DOHH2 (cell line): ENCODE measurements at regions not wholly inside any gene's neighbourhood (a gene's known extent, or its start where the extent isn't known, plus 50 kb on each side); places are given as distances from the start of the nearest gene placed in this dataset.
A peak's percentile ranks its signal among the peaks of the same experiment; 100 is the strongest.

Experiments used
- H3F3A ChIP-seq: fragments of 200-600 bp; sonication (generic), shearing (Covaris generic); 2 replicates; pipeline ENCODE4 v1.6.0; 2016; ENCODE audit warnings: antibody characterized with exemption, mild to moderate bottlenecking; ENCODE audit not compliant: control insufficient read depth, insufficient read depth
- H3K27ac ChIP-seq: fragments of 200-600 bp; sonication (generic); 2 replicates; pipeline ENCODE4 v1.5.1; 2014; ENCODE audit warnings: low read depth, mild to moderate bottlenecking, low read length, moderate library complexity
- H3K27me3 ChIP-seq: fragments of 200-600 bp; sonication (generic); 2 replicates; pipeline ENCODE4 v1.6.1; 2014; ENCODE audit warnings: mild to moderate bottlenecking, low read length, mixed read lengths; ENCODE audit not compliant: control insufficient read depth
- H3K36me3 ChIP-seq: fragments of 200-600 bp; sonication (generic); 2 replicates; pipeline ENCODE4 v1.6.1; 2014; ENCODE audit warnings: mild to moderate bottlenecking, low read length, moderate library complexity, mixed read lengths; ENCODE audit not compliant: control insufficient read depth
- H3K4me1 ChIP-seq: fragments of 200-600 bp; sonication (generic); 2 replicates; pipeline ENCODE4 v1.6.1; 2014; ENCODE audit warnings: mild to moderate bottlenecking, low read length, mixed read lengths; ENCODE audit not compliant: control insufficient read depth
- H3K4me2 ChIP-seq: fragments of 200-600 bp; sonication (generic); 2 replicates; pipeline ENCODE4 v1.6.0; 2014; ENCODE audit warnings: mild to moderate bottlenecking, low read length, moderate library complexity
- H3K4me3 ChIP-seq: fragments of 200-600 bp; sonication (generic); 2 replicates; pipeline ENCODE4 v1.5.1; 2014; ENCODE audit warnings: mild to moderate bottlenecking, low read length, mixed read lengths
- H3K79me2 ChIP-seq: fragments of 200-600 bp; sonication (generic); 2 replicates; pipeline ENCODE4 v1.6.1; 2014; ENCODE audit warnings: mild to moderate bottlenecking, low read length, mixed read lengths; ENCODE audit not compliant: control insufficient read depth
- H3K9me2 ChIP-seq: fragments of 200-600 bp; sonication (generic); replicated peaks from 2 replicates; pipeline ENCODE4 v1.6.1; 2014; ENCODE audit warnings: mild to moderate bottlenecking, low read length, mixed read lengths; ENCODE audit not compliant: control insufficient read depth
- H3K9me3 ChIP-seq: fragments of 200-600 bp; sonication (generic); 2 replicates; pipeline ENCODE4 v1.6.1; 2014; ENCODE audit warnings: antibody characterized with exemption, low read length, mixed read lengths; ENCODE audit not compliant: control insufficient read depth, insufficient read depth
- H4K20me1 ChIP-seq: fragments of 200-600 bp; sonication (generic); 2 replicates; pipeline ENCODE4 v1.6.0; 2014; ENCODE audit warnings: low read depth, mild to moderate bottlenecking, antibody characterized with exemption, low read length, moderate library complexity; ENCODE audit not compliant: control insufficient read depth, insufficient read depth
- CTCF ChIP-seq: fragments of 200-600 bp; sonication (generic); IDR thresholded peaks from one replicate; pipeline ENCODE4 v1.5.1; 2014; ENCODE audit warnings: antibody characterized with exemption, mild to moderate bottlenecking, low read depth, low read length; ENCODE audit not compliant: poor library complexity, severe bottlenecking
- EZH2phosphoT487 ChIP-seq: fragments of 200-600 bp; sonication (generic); IDR thresholded peaks from 2 replicates; pipeline ENCODE4 v1.6.1; 2017; ENCODE audit warnings: borderline replicate concordance, mild to moderate bottlenecking, antibody characterized with exemption, low read length, moderate library complexity, mixed read lengths

- H3K79me2 ChIP-seq: peaks cover 91% of the 10 kb centered on the region
- peaks cover 34% of the 10 kb centered on the region for H3F3A ChIP-seq
- H3K4me1 ChIP-seq: peaks cover 61% of the 10 kb centered on the region
- TF ChIP-seq CTCF (peak; percentile 73), EZH2phosphoT487 (no peak)
- H4K20me1 ChIP-seq: peaks cover 9% of the 10 kb centered on the region
- H3K27ac ChIP-seq: peak overlapping the region; percentile 51
- H3K36me3 ChIP-seq: peaks cover 24% of the 10 kb centered on the region
- H3K9me2 ChIP-seq: no peaks in the 10 kb centered on the region
- H3K27me3 ChIP-seq: no peaks in the 10 kb centered on the region
- peak overlapping the region; percentile 66 for H3K4me3 ChIP-seq
- peak overlapping the region; percentile 86 for H3K4me2 ChIP-seq
- no peaks in the 10 kb centered on the region for H3K9me3 ChIP-seq
Observed at GRCh38 chr7:131007439-131008330, 273.7 kb upstream of the KLF14 start.

- Histone ChIP-seq H3K36me3 (peaks cover 24% of the 10 kb centered on the region), H4K20me1 (peaks cover 12% of the 10 kb centered on the region), H3K4me2 (peak overlapping the region; percentile 86), H3K27ac (no peak overlapping the region), H3K4me1 (peaks cover 75% of the 10 kb centered on the region), H3K4me3 (peak overlapping the region; percentile 16), H3K27me3 (no peaks in the 10 kb centered on the region), H3K9me2 (no peaks in the 10 kb centered on the region), H3K9me3 (no peaks in the 10 kb centered on the region), H3F3A (peaks cover 39% of the 10 kb centered on the region), H3K79me2 (peaks cover 95% of the 10 kb centered on the region)
- TF ChIP-seq CTCF: no peak
- no peak for TF ChIP-seq EZH2phosphoT487
Observed at GRCh38 chr7:131008840-131009711, 275.1 kb upstream of the KLF14 start.

DNA sequence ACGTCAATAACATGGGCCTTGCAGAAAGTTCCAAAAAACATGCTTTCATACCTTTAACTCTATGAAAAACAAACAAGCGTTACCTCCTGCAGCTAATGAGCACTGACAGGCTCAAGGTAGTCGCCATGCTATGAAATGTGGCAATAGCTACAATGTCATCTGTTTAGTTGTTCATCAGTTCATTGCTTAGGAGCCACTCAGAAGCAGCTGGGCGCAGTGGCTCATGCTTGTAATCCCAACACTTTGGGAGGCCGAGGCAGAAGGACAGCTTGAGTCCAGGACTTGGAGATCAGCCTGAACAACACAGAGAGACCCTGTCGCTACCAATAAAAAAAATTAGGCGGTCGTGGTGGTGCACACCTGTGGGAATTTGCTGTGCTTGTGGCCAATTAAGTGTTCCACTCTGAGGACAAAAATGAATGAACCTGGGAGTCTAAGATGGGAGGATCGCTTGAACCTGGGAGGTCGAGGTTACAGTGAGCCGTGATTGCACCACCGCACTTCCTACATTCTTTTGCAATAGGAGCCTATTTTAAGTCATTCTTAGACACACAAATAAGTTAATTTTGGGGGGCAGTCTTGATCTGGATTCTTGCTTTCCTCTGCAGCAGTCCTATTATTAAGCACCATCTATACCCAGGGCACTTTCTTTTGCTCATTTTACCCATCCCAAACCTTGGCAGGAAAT is 276.2 kb upstream of the KLF14 start:
- Histone ChIP-seq H3K9me2 (no peaks in the 10 kb centered on the region), H4K20me1 (peaks cover 11% of the 10 kb centered on the region), H3K9me3 (no peaks in the 10 kb centered on the region), H3K27ac (no peak overlapping the region), H3K27me3 (no peaks in the 10 kb centered on the region), H3K36me3 (peaks cover 22% of the 10 kb centered on the region), H3K79me2 (peaks cover 96% of the 10 kb centered on the region), H3K4me2 (peak overlapping the region; percentile 86), H3K4me3 (no peak overlapping the region), H3F3A (peaks cover 42% of the 10 kb centered on the region), H3K4me1 (peaks cover 81% of the 10 kb centered on the region)
- no peak for TF ChIP-seq CTCF
- TF ChIP-seq EZH2phosphoT487: no peak
